ENCODE measurements at regions not wholly inside any gene's neighbourhood (a gene's known extent, or its start where the extent isn't known, plus 50 kb on each side); places are given as distances from the start of the nearest gene placed in this dataset.

GRCh38 chr6:168890981-168891365 lies 362.7 kb downstream of the THBS2 start:
- Histone ChIP-seq H3K9me3 (ENCODE audit: control insufficient read depth in 1 of 2, insufficient read depth in 1 of 2, low read length in 2 of 2) (no peaks in the 10 kb centered on the region), H3K36me3 (ENCODE audit: insufficient read depth, low read length) (no peaks in the 10 kb centered on the region), H3K4me1 (ENCODE audit: insufficient read depth, low read length) (peaks cover 8% of the 10 kb centered on the region), H3K27me3 (ENCODE audit: control insufficient read depth in 1 of 2, insufficient read depth in 2 of 2, low read length in 2 of 2) (no peaks in the 10 kb centered on the region), H3K27ac (ENCODE audit: low read depth in 1 of 2, low read length in 2 of 2) (no peak overlapping the region), H3K4me3 (ENCODE audit: low read length) (no peak overlapping the region)
- no peak overlapping the region for H3K4me3 Mint-ChIP-seq
- ChIA-PET CTCF (no interaction called here), POLR2A (no interaction called here)
- DNase-seq (no peak), ATAC-seq (ENCODE audit: poor library complexity) (no peak)
- no peaks in the 10 kb centered on the region for H3K9me3 Mint-ChIP-seq
- no peaks in the 10 kb centered on the region for H3K36me3 Mint-ChIP-seq (ENCODE audit: low read depth)
- H3K4me1 Mint-ChIP-seq (ENCODE audit: low read depth), result peaks cover 9% of the 10 kb centered on the region
- H3K27me3 Mint-ChIP-seq, result no peaks in the 10 kb centered on the region
- no peak overlapping the region for H3K27ac Mint-ChIP-seq
- intact Hi-C loops (cut with DNase I, micrococcal nuclease), result loop anchor here in 1 of 2 experiments (5.0 to 10.0 kb wide), 3 partner anchors 321 to 1626 kb away; partner anchors contain the start of genes DYNLT2 and ERMARD
- no peak for TF ChIP-seq CTCF (IDR thresholded peaks at IDR 0.05)

- ATAC-seq (ENCODE audit: poor library complexity) (no peak), DNase-seq (no peak)
- Mint-ChIP-seq H3K27ac (no peak overlapping the region), H3K4me3 (no peak overlapping the region), H3K4me1 (ENCODE audit: low read depth) (peaks cover 6% of the 10 kb centered on the region), H3K27me3 (no peaks in the 10 kb centered on the region), H3K9me3 (no peaks in the 10 kb centered on the region), H3K36me3 (ENCODE audit: low read depth) (no peaks in the 10 kb centered on the region)
- Histone ChIP-seq H3K4me3 (ENCODE audit: low read length) (no peak overlapping the region), H3K27me3 (ENCODE audit: control insufficient read depth in 1 of 2, insufficient read depth in 2 of 2, low read length in 2 of 2) (no peaks in the 10 kb centered on the region), H3K36me3 (ENCODE audit: insufficient read depth, low read length) (no peaks in the 10 kb centered on the region), H3K27ac (ENCODE audit: low read depth in 1 of 2, low read length in 2 of 2) (no peak overlapping the region), H3K9me3 (ENCODE audit: control insufficient read depth in 1 of 2, insufficient read depth in 1 of 2, low read length in 2 of 2) (no peaks in the 10 kb centered on the region), H3K4me1 (ENCODE audit: insufficient read depth, low read length) (peaks cover 5% of the 10 kb centered on the region)
- TF ChIP-seq CTCF (IDR thresholded peaks at IDR 0.05), result no peak
- intact Hi-C loops (cut with DNase I, micrococcal nuclease), result loop anchor here in 1 of 2 experiments (5.0 to 10.0 kb wide), 3 partner anchors 322 to 1627 kb away; partner anchors contain the start of genes DYNLT2 and ERMARD
- ChIA-PET CTCF (no interaction called here), POLR2A (no interaction called here)
Observed at GRCh38 chr6:168890306-168890980, 363.2 kb downstream of the THBS2 start.

- Histone ChIP-seq H3K27me3 (ENCODE audit: control insufficient read depth in 1 of 2, insufficient read depth in 2 of 2, low read length in 2 of 2) (no peaks in the 10 kb centered on the region), H3K27ac (ENCODE audit: low read depth in 1 of 2, low read length in 2 of 2) (no peak overlapping the region), H3K4me1 (ENCODE audit: insufficient read depth, low read length) (peaks cover 7% of the 10 kb centered on the region), H3K9me3 (ENCODE audit: control insufficient read depth in 1 of 2, insufficient read depth in 1 of 2, low read length in 2 of 2) (no peaks in the 10 kb centered on the region), H3K36me3 (ENCODE audit: insufficient read depth, low read length) (no peaks in the 10 kb centered on the region), H3K4me3 (ENCODE audit: low read length) (no peak overlapping the region)
- no peak overlapping the region for H3K4me3 Mint-ChIP-seq
- H3K9me3 Mint-ChIP-seq, result no peaks in the 10 kb centered on the region
- peaks cover 7% of the 10 kb centered on the region for H3K4me1 Mint-ChIP-seq (ENCODE audit: low read depth)
- intact Hi-C loops (cut with DNase I, micrococcal nuclease), result no loop called here
- ATAC-seq (ENCODE audit: poor library complexity) (no peak), DNase-seq (peak in 1 of 14 experiments; percentile 14)
- CTCF ChIA-PET, result no interaction called here
- no peaks in the 10 kb centered on the region for H3K36me3 Mint-ChIP-seq (ENCODE audit: low read depth)
- POLR2A ChIA-PET, result interaction anchor here (0.6 to 0.9 kb wide), 2 partner anchors 862 to 1664 kb away, joined by 3 read pairs; no protein-coding TSS in a partner anchor
- no peak for TF ChIP-seq CTCF (IDR thresholded peaks at IDR 0.05)
- no peak overlapping the region for H3K27ac Mint-ChIP-seq
- no peaks in the 10 kb centered on the region for H3K27me3 Mint-ChIP-seq
Observed at GRCh38 chr6:168888786-168889345, 364.8 kb downstream of the THBS2 start.
